SH-SY5Y (cell line): ENCODE measurements at regions not wholly inside any gene's neighbourhood (a gene's known extent, or its start where the extent isn't known, plus 50 kb on each side); places are given as distances from the start of the nearest gene placed in this dataset.

Experiments used
- GATA2 ChIP-seq: IDR thresholded peaks from 2 replicates; pipeline ENCODE4 v1.6.1; 2011; ENCODE audit warnings: mild to moderate bottlenecking, low read depth, low read length
- GATA3 ChIP-seq: IDR thresholded peaks from 2 replicates; pipeline ENCODE4 v1.6.1; 2011; ENCODE audit warnings: low read depth, mild to moderate bottlenecking, low read length, moderate library complexity

- TF ChIP-seq GATA2 (no peak), GATA3 (no peak)
Measured at GRCh38 chr4:58175024-58175423, 1064.8 kb upstream of the IGFBP7 start.
